ENCODE measurements at regions not wholly inside any gene's neighbourhood (a gene's known extent, or its start where the extent isn't known, plus 50 kb on each side); places are given as distances from the start of the nearest gene placed in this dataset.

GRCh38 chr12:87782838-87783237 lies 246.4 kb downstream of the C12orf50 start:
- TF ChIP-seq CTCF (IDR thresholded peaks at IDR 0.05), result no peak
- TF ChIP-seq EZH2 (IDR thresholded peaks at IDR 0.05), result no peak
- TF ChIP-seq EZH2phosphoT487 (IDR thresholded peaks at IDR 0.05), result no peak
